CD4-positive, alpha-beta memory T cell (primary cell): ENCODE measurements at regions not wholly inside any gene's neighbourhood (a gene's known extent, or its start where the extent isn't known, plus 50 kb on each side); places are given as distances from the start of the nearest gene placed in this dataset.

ENCODE experiments used
- CTCF ChIA-PET: fragments of 350-600 bp; sonication (Branson Sonifier 250); formaldehyde crosslinking; loops from one replicate; lab custom pipeline; 2021; ENCODE audit warnings: inconsistent platforms; ENCODE audit not compliant: partially characterized antibody; lab: Charles Lee
- POLR2A ChIA-PET: fragments of 350-600 bp; sonication (Branson Sonifier 250); formaldehyde crosslinking; loops from one replicate; lab custom pipeline; 2021; ENCODE audit not compliant: partially characterized antibody; lab: Charles Lee
- DNase-seq, 5 donors: peaks; one replicate each; pipeline versions ENCODE4 v3.0.0 to v3.0.0-alpha.2; 2020 to 2022; ENCODE audit warnings: mixed read lengths in 1 of 5
- H3K27ac ChIP-seq: one replicate; pipeline ENCODE4 v1.7.0; 2013; ENCODE audit warnings: low read depth, low read length
- H3K27me3 ChIP-seq: 2 replicates; pipeline ENCODE4 v1.7.0; 2013; ENCODE audit warnings: mild to moderate bottlenecking, low read length, moderate library complexity; ENCODE audit not compliant: insufficient read depth
- H3K36me3 ChIP-seq: 2 replicates; pipeline ENCODE4 v1.7.0; 2013; ENCODE audit warnings: mild to moderate bottlenecking, low read length, moderate library complexity; ENCODE audit not compliant: insufficient read depth
- H3K4me1 ChIP-seq: 2 replicates; pipeline ENCODE4 v1.7.0; 2013; ENCODE audit warnings: mild to moderate bottlenecking, low read length, moderate library complexity; ENCODE audit not compliant: insufficient read depth
- H3K4me3 ChIP-seq, 2 donors: one replicate each; pipeline ENCODE4 v1.7.0; 2013; ENCODE audit warnings: low read length in 2 of 2, mild to moderate bottlenecking in 1 of 2
- H3K9me3 ChIP-seq, 2 donors: one replicate each; pipeline ENCODE4 v1.7.0; 2013; ENCODE audit warnings: low read length in 2 of 2, control low read depth in 1 of 2; ENCODE audit not compliant: control insufficient read depth in 1 of 2
- H3K27ac Mint-ChIP-seq, 7 donors: one replicate each; pipeline ENCODE4 v1.8.0; 2020 to 2021; ENCODE audit warnings: mixed read lengths in 7 of 7, mild to moderate bottlenecking in 6 of 7, inconsistent platforms in 3 of 7, moderate library complexity in 3 of 7
- H3K27me3 Mint-ChIP-seq, 2 donors: one replicate each; pipeline ENCODE4 v1.8.0; 2020 to 2021; ENCODE audit warnings: mixed read lengths in 2 of 2
- H3K36me3 Mint-ChIP-seq, 2 donors: one replicate each; pipeline ENCODE4 v1.8.0; 2020 to 2021; ENCODE audit warnings: mixed read lengths in 2 of 2, inconsistent platforms in 1 of 2, mild to moderate bottlenecking in 1 of 2
- H3K4me1 Mint-ChIP-seq, 4 donors: one replicate each; pipeline ENCODE4 v1.8.0; 2020 to 2021; ENCODE audit warnings: mixed read lengths in 4 of 4, mild to moderate bottlenecking in 1 of 4
- H3K4me3 Mint-ChIP-seq, 8 donors: one replicate each; pipeline ENCODE4 v1.8.0; 2020 to 2021; ENCODE audit warnings: mixed read lengths in 8 of 8, mild to moderate bottlenecking in 7 of 8, moderate library complexity in 6 of 8, inconsistent platforms in 3 of 8
- H3K9me3 Mint-ChIP-seq, 8 donors: one replicate each; pipeline ENCODE4 v1.8.0; 2020 to 2021; ENCODE audit warnings: mixed read lengths in 8 of 8, mild to moderate bottlenecking in 5 of 8, inconsistent platforms in 3 of 8, moderate library complexity in 1 of 8
- intact Hi-C: fragments of 100-400 bp; cut with micrococcal nuclease; formaldehyde crosslinking; loops from one replicate; pipeline ENCODE4 v1.15.1; 2023

GRCh38 chr2:15868186-15868585 lies 72.2 kb upstream of the MYCN start:
- ChIA-PET CTCF (no interaction called here), POLR2A (no interaction called here)
- DNase-seq: no peak
- H3K4me3 Mint-ChIP-seq: no peak overlapping the region
- H3K27me3 ChIP-seq: no peaks in the 10 kb centered on the region
- no peaks in the 10 kb centered on the region for H3K36me3 Mint-ChIP-seq
- peaks cover 0 to 2% of the 10 kb centered on the region in 2 donors for H3K27me3 Mint-ChIP-seq
- H3K4me1 ChIP-seq: no peaks in the 10 kb centered on the region
- no peak overlapping the region for H3K27ac Mint-ChIP-seq
- H3K9me3 ChIP-seq: no peaks in the 10 kb centered on the region
- H3K27ac ChIP-seq: no peak overlapping the region
- H3K36me3 ChIP-seq: no peaks in the 10 kb centered on the region
- peaks cover 0 to 21% (median 0%) of the 10 kb centered on the region in 8 donors for H3K9me3 Mint-ChIP-seq
- intact Hi-C loops: no loop called here
- H3K4me3 ChIP-seq: no peak overlapping the region
- H3K4me1 Mint-ChIP-seq: no peaks in the 10 kb centered on the region

- intact Hi-C loops: no loop called here
- CTCF ChIA-PET: no interaction called here
Observed at GRCh38 chr2:15868704-15869103, 71.6 kb upstream of the MYCN start.

GRCh38 chr2:15869396-15869795 lies 71.0 kb upstream of the MYCN start:
- no peak overlapping the region for H3K27ac Mint-ChIP-seq
- no peaks in the 10 kb centered on the region for H3K9me3 ChIP-seq
- no peaks in the 10 kb centered on the region for H3K36me3 Mint-ChIP-seq
- ChIA-PET POLR2A (no interaction called here), CTCF (no interaction called here)
- DNase-seq: no peak
- H3K4me3 Mint-ChIP-seq: no peak overlapping the region
- H3K27ac ChIP-seq: no peak overlapping the region
- no peak overlapping the region for H3K4me3 ChIP-seq
- intact Hi-C loops: no loop called here
- H3K4me1 Mint-ChIP-seq: no peaks in the 10 kb centered on the region
- peaks cover 0 to 2% of the 10 kb centered on the region in 2 donors for H3K27me3 Mint-ChIP-seq
- no peaks in the 10 kb centered on the region for H3K4me1 ChIP-seq
- H3K27me3 ChIP-seq: no peaks in the 10 kb centered on the region
- H3K9me3 Mint-ChIP-seq: peaks cover 0 to 21% (median 0%) of the 10 kb centered on the region in 8 donors
- H3K36me3 ChIP-seq: no peaks in the 10 kb centered on the region

More at GRCh38 chr2:15868704-15869103, 71.6 kb upstream of the MYCN start:
- no peaks in the 10 kb centered on the region for H3K4me1 Mint-ChIP-seq
- H3K4me3 Mint-ChIP-seq: no peak overlapping the region
- Histone ChIP-seq H3K4me1 (no peaks in the 10 kb centered on the region), H3K27ac (no peak overlapping the region), H3K36me3 (no peaks in the 10 kb centered on the region), H3K4me3 (no peak overlapping the region), H3K27me3 (no peaks in the 10 kb centered on the region), H3K9me3 (no peaks in the 10 kb centered on the region)
- no peaks in the 10 kb centered on the region for H3K36me3 Mint-ChIP-seq
- peaks cover 0 to 21% (median 0%) of the 10 kb centered on the region in 8 donors for H3K9me3 Mint-ChIP-seq
- no peak overlapping the region for H3K27ac Mint-ChIP-seq
- POLR2A ChIA-PET: no interaction called here
- H3K27me3 Mint-ChIP-seq: peaks cover 0 to 2% of the 10 kb centered on the region in 2 donors
- no peak for DNase-seq

GRCh38 chr2:15869871-15870270 lies 70.5 kb upstream of the MYCN start:
- Mint-ChIP-seq H3K9me3 (peaks cover 0 to 21% (median 0%) of the 10 kb centered on the region in 8 donors), H3K27ac (no peak overlapping the region), H3K36me3 (no peaks in the 10 kb centered on the region), H3K4me1 (no peaks in the 10 kb centered on the region), H3K4me3 (no peak overlapping the region), H3K27me3 (peaks cover 0 to 3% of the 10 kb centered on the region in 2 donors)
- H3K36me3 ChIP-seq: no peaks in the 10 kb centered on the region
- no peaks in the 10 kb centered on the region for H3K4me1 ChIP-seq
- no peak for DNase-seq
- ChIA-PET POLR2A (no interaction called here), CTCF (no interaction called here)
- intact Hi-C loops: no loop called here
- no peak overlapping the region for H3K4me3 ChIP-seq
- no peaks in the 10 kb centered on the region for H3K9me3 ChIP-seq
- no peak overlapping the region for H3K27ac ChIP-seq
- no peaks in the 10 kb centered on the region for H3K27me3 ChIP-seq

GRCh38 chr2:15870565-15870964 lies 69.8 kb upstream of the MYCN start:
- Histone ChIP-seq H3K36me3 (no peaks in the 10 kb centered on the region), H3K4me1 (no peaks in the 10 kb centered on the region), H3K27me3 (no peaks in the 10 kb centered on the region), H3K9me3 (no peaks in the 10 kb centered on the region), H3K27ac (no peak overlapping the region), H3K4me3 (no peak overlapping the region)
- ChIA-PET CTCF (no interaction called here), POLR2A (no interaction called here)
- H3K9me3 Mint-ChIP-seq: peaks cover 0 to 21% (median 3%) of the 10 kb centered on the region in 8 donors
- peaks cover 0 to 6% of the 10 kb centered on the region in 2 donors for H3K27me3 Mint-ChIP-seq
- H3K27ac Mint-ChIP-seq: no peak overlapping the region
- H3K4me1 Mint-ChIP-seq: no peaks in the 10 kb centered on the region
- H3K36me3 Mint-ChIP-seq: no peaks in the 10 kb centered on the region
- intact Hi-C loops: no loop called here
- DNase-seq: no peak
- no peak overlapping the region for H3K4me3 Mint-ChIP-seq

- Histone ChIP-seq H3K27me3 (no peaks in the 10 kb centered on the region), H3K4me1 (no peaks in the 10 kb centered on the region), H3K27ac (no peak overlapping the region), H3K9me3 (no peaks in the 10 kb centered on the region), H3K36me3 (no peaks in the 10 kb centered on the region), H3K4me3 (no peak overlapping the region)
- H3K27ac Mint-ChIP-seq: no peak overlapping the region
- ChIA-PET CTCF (no interaction called here), POLR2A (no interaction called here)
- H3K4me1 Mint-ChIP-seq: no peaks in the 10 kb centered on the region
- H3K9me3 Mint-ChIP-seq: peaks cover 0 to 22% (median 3%) of the 10 kb centered on the region in 8 donors
- no peak overlapping the region for H3K4me3 Mint-ChIP-seq
- intact Hi-C loops: no loop called here
- no peaks in the 10 kb centered on the region for H3K36me3 Mint-ChIP-seq
- H3K27me3 Mint-ChIP-seq: peaks cover 0 to 6% of the 10 kb centered on the region in 2 donors
- DNase-seq: no peak
Observed at GRCh38 chr2:15871239-15871783, 69.0 kb upstream of the MYCN start.

GRCh38 chr2:15872854-15873253 lies 67.5 kb upstream of the MYCN start:
- DNase-seq: no peak
- Histone ChIP-seq H3K27ac (no peak overlapping the region), H3K36me3 (no peaks in the 10 kb centered on the region), H3K4me3 (no peak overlapping the region), H3K9me3 (no peaks in the 10 kb centered on the region), H3K27me3 (no peaks in the 10 kb centered on the region), H3K4me1 (no peaks in the 10 kb centered on the region)
- Mint-ChIP-seq H3K9me3 (peaks cover 0 to 23% (median 6%) of the 10 kb centered on the region in 8 donors), H3K27ac (no peak overlapping the region), H3K4me3 (no peak overlapping the region), H3K27me3 (peaks cover 0 to 6% of the 10 kb centered on the region in 2 donors), H3K4me1 (no peaks in the 10 kb centered on the region), H3K36me3 (no peaks in the 10 kb centered on the region)
- ChIA-PET POLR2A (no interaction called here), CTCF (no interaction called here)
- intact Hi-C loops: no loop called here
